MM.1S (cell line): ENCODE measurements at regions not wholly inside any gene's neighbourhood (a gene's known extent, or its start where the extent isn't known, plus 50 kb on each side); places are given as distances from the start of the nearest gene placed in this dataset.

Experiments
- CTCF ChIP-seq: fragments of 300-600 bp; sonication (generic); IDR thresholded peaks from 2 replicates; pipeline ENCODE4 v1.5.1; 2016; ENCODE audit warnings: antibody characterized with exemption, low read length, mixed read lengths
- EZH2 ChIP-seq: fragments of 300-600 bp; sonication (generic); optimal IDR thresholded peaks from 2 replicates; pipeline ENCODE3; 2017; ENCODE audit warnings: low read depth, mild to moderate bottlenecking, antibody characterized with exemption, low read length, mixed read lengths

GRCh38 chr12:24749171-24749570 is 199.7 kb downstream of the BCAT1 start:
- TF ChIP-seq CTCF (no peak), EZH2 (no peak)
